ENCODE measurements at regions not wholly inside any gene's neighbourhood (a gene's known extent, or its start where the extent isn't known, plus 50 kb on each side); places are given as distances from the start of the nearest gene placed in this dataset.

GRCh38 chr1:119226321-119226720, 85.9 kb upstream of the WARS2 start:
- H3K4me1 Mint-ChIP-seq (ENCODE audit: low read depth) = no peaks in the 10 kb centered on the region
- no peak overlapping the region for H3K4me3 ChIP-seq (ENCODE audit: low read length)
- H3K27ac ChIP-seq (ENCODE audit: low read depth in 1 of 2, low read length in 2 of 2) = no peak overlapping the region
- DNase-seq = no peak
- H3K9me3 ChIP-seq (ENCODE audit: control insufficient read depth in 1 of 2, insufficient read depth in 1 of 2, low read length in 2 of 2) = no peaks in the 10 kb centered on the region
- H3K36me3 Mint-ChIP-seq (ENCODE audit: low read depth) = no peaks in the 10 kb centered on the region
- no peak for ATAC-seq (ENCODE audit: poor library complexity)
- POLR2A ChIA-PET = no interaction called here
- CTCF ChIA-PET = no interaction called here
- no peak overlapping the region for H3K27ac Mint-ChIP-seq
- no peak overlapping the region for H3K4me3 Mint-ChIP-seq
- intact Hi-C loops (cut with DNase I, micrococcal nuclease) = no loop called here
- H3K9me3 Mint-ChIP-seq = no peaks in the 10 kb centered on the region
- H3K27me3 Mint-ChIP-seq = no peaks in the 10 kb centered on the region
- no peaks in the 10 kb centered on the region for H3K4me1 ChIP-seq (ENCODE audit: insufficient read depth, low read length)
- TF ChIP-seq CTCF (IDR thresholded peaks at IDR 0.05) = no peak
- H3K27me3 ChIP-seq (ENCODE audit: control insufficient read depth in 1 of 2, insufficient read depth in 2 of 2, low read length in 2 of 2) = no peaks in the 10 kb centered on the region
- H3K36me3 ChIP-seq (ENCODE audit: insufficient read depth, low read length) = no peaks in the 10 kb centered on the region

GRCh38 chr1:119226913-119227312, 86.5 kb upstream of the WARS2 start:
- H3K27me3 ChIP-seq (ENCODE audit: control insufficient read depth in 1 of 2, insufficient read depth in 2 of 2, low read length in 2 of 2) = no peaks in the 10 kb centered on the region
- no peak for ATAC-seq (ENCODE audit: poor library complexity)
- intact Hi-C loops (cut with DNase I, micrococcal nuclease) = no loop called here
- H3K9me3 ChIP-seq (ENCODE audit: control insufficient read depth in 1 of 2, insufficient read depth in 1 of 2, low read length in 2 of 2) = no peaks in the 10 kb centered on the region
- H3K36me3 Mint-ChIP-seq (ENCODE audit: low read depth) = no peaks in the 10 kb centered on the region
- H3K4me3 ChIP-seq (ENCODE audit: low read length) = no peak overlapping the region
- ChIA-PET POLR2A (no interaction called here), CTCF (no interaction called here)
- no peak overlapping the region for H3K4me3 Mint-ChIP-seq
- TF ChIP-seq CTCF (IDR thresholded peaks at IDR 0.05) = no peak
- no peak overlapping the region for H3K27ac Mint-ChIP-seq
- DNase-seq = no peak
- H3K4me1 ChIP-seq (ENCODE audit: insufficient read depth, low read length) = no peaks in the 10 kb centered on the region
- no peaks in the 10 kb centered on the region for H3K9me3 Mint-ChIP-seq
- no peak overlapping the region for H3K27ac ChIP-seq (ENCODE audit: low read depth in 1 of 2, low read length in 2 of 2)
- no peaks in the 10 kb centered on the region for H3K36me3 ChIP-seq (ENCODE audit: insufficient read depth, low read length)
- no peaks in the 10 kb centered on the region for H3K4me1 Mint-ChIP-seq (ENCODE audit: low read depth)
- H3K27me3 Mint-ChIP-seq = no peaks in the 10 kb centered on the region

GRCh38 chr1:119227456-119227855, 87.0 kb upstream of the WARS2 start:
- ATAC-seq (ENCODE audit: poor library complexity) = no peak
- H3K27ac Mint-ChIP-seq = no peak overlapping the region
- intact Hi-C loops (cut with DNase I, micrococcal nuclease) = no loop called here

More at GRCh38 chr1:119227456-119227855, 87.0 kb upstream of the WARS2 start:
- Mint-ChIP-seq H3K4me1 (ENCODE audit: low read depth) (no peaks in the 10 kb centered on the region), H3K27me3 (no peaks in the 10 kb centered on the region), H3K36me3 (ENCODE audit: low read depth) (no peaks in the 10 kb centered on the region), H3K4me3 (no peak overlapping the region), H3K9me3 (no peaks in the 10 kb centered on the region)
- Histone ChIP-seq H3K9me3 (ENCODE audit: control insufficient read depth in 1 of 2, insufficient read depth in 1 of 2, low read length in 2 of 2) (no peaks in the 10 kb centered on the region), H3K27ac (ENCODE audit: low read depth in 1 of 2, low read length in 2 of 2) (no peak overlapping the region), H3K27me3 (ENCODE audit: control insufficient read depth in 1 of 2, insufficient read depth in 2 of 2, low read length in 2 of 2) (no peaks in the 10 kb centered on the region), H3K36me3 (ENCODE audit: insufficient read depth, low read length) (no peaks in the 10 kb centered on the region), H3K4me3 (ENCODE audit: low read length) (no peak overlapping the region), H3K4me1 (ENCODE audit: insufficient read depth, low read length) (no peaks in the 10 kb centered on the region)
- no peak for DNase-seq
- TF ChIP-seq CTCF (IDR thresholded peaks at IDR 0.05) = no peak
- CTCF ChIA-PET = no interaction called here
- POLR2A ChIA-PET = no interaction called here
